CD4-positive, alpha-beta T cell treated with Interleukin-17A for 4 hours (primary cell): ENCODE measurements at regions not wholly inside any gene's neighbourhood (a gene's known extent, or its start where the extent isn't known, plus 50 kb on each side); places are given as distances from the start of the nearest gene placed in this dataset.
"Not testable (repeated sequence)": the region's sequence is repeated elsewhere in the genome, so short reads cannot be mapped to it uniquely, and the experiment has no call there.

Experiments used
- DNase-seq: peaks from one replicate; pipeline ENCODE4 v3.0.0-alpha.2; 2020; ENCODE audit warnings: mixed read lengths

DNA sequence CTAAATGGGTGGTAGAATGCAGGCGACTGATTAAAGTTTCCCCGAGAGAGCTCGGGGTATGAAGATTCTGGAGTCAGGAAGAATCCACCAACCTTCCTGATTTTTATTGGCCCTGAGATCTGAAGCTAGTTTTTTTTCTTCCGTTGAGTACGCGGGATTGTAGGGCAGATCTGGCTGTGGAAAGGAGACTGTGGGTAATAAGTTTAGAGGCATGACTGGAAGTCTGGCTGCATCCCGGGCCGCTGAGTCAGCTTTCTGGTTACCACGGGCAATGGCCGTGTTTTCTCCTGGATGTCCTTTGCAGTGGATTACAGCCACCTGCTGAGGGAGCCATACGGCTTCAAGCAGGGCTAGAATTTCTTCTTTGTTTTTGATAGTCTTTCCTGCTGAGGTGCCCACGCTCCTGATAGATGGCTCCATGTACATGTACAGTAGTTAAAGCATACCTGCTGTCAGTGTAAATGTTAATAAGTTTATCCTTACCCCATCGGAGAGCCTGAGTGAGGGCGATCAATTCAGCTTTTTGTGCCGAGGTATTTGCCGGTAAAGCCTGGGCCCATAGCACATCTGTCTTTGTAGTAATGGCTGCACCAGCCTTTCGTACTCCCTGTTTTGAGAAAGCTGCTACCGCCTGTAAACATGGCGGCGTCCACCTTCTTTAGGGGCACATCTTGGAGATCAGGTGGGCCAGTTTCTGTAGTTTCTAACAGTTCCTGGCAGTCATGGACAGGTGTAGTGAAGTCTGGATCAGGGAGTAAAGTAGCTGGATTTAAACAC lies 154.0 kb downstream of the TRIM27 start:
- no peak for DNase-seq

DNA sequence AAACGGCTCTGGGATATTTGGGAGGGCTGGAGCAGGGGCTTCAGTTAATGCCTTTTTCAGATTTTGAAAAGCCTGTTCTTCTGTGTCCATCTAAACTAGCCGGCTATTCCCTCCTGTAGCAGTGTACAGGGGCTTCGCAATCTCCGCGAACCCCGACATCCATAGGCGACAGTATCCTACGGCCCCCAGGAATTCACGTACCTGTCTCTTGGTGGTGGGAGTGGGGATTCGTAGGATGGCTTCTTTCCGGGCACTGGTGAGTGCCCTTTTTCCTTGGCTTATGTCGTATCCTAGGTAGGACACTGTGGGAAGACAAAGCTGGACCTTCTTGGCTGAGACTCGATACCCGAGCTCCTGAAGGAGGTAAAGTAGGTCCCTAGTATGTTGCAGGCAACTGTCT lies 153.1 kb downstream of the TRIM27 start:
- DNase-seq = no peak

DNA sequence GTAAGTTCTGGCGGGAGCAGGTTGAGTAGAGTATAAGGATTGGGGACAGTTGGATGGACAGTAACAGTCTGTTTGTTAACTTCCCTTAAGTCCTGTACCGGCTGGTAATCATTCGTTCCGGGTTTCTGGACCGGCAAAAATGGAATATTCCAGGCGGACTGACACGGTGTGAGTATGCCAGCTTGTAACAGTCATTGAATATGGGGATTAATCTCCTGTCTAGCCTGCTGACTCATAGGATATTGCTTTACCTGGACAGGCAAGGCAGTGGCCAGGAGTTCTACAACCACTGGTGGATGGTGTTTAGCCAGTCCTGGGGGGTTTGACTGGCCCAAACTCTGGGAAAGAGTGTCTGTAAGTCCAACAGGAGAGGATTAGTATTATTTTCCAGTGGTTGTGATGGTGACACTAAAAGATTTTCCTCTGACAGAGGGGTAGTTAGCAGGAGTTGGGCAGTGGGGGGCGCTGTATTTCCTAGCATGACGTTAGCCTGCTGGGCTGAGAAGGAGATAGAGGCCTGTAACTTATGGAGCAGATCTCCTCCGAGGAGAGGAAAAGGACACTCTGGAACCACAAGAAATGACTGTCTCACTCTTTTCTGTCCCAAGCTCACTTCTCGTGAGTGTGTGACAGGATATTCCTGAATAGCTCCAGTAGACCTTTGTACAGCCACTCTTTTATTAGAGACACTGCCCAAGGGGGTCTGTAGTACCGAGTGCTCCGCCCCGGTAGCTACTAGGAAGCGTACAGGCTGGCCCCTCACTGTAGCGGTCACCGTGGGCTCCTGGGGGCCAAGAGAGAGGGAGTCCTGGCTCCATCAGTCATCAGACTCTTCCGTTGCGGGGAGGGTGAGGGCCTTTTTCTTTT lies 152.2 kb downstream of the TRIM27 start:
- DNase-seq = no peak

DNA sequence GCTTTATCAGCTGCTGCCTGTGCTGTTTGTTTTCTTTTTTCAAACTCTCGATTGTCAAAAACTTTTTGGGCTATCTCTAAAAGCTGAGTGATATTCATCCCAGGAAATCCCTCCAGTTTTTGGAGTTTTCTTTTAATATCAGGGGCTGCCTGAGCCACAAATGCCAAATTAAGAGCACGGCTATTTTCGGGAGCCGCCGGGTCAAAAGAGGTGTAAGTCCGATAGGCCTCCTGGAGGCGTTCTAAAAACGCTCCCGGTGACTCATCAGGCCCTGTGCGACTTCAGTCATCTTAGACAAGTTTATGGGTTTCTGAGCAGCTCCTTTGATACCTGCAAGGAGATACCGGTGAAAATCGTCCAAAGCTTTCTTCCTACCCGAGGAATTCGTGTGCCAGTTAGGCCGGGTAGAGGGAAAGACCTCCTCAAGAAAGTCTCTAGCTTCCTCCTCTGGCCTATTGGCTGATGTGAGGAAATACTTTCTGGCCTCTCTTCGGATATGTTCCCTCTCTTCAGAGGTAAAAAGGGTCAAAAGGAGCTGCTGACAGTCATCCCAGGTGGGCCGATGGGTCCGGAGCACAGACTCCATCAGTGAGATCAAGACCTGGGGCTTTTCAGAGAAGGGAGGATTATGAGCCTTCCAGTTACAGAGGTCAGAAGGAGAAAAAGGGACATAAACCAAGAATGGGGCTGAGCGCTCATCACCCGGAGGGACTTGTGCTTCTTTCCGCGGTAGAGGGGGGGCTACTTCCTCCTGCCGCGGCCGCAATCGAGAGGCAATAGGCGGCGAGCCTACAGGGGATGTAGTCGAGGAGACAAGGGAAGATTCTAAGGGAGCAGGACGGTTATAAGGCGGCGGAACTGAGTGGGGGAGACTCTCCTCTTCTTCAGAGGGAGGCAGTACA lies 151.1 kb downstream of the TRIM27 start:
- no peak for DNase-seq

DNA sequence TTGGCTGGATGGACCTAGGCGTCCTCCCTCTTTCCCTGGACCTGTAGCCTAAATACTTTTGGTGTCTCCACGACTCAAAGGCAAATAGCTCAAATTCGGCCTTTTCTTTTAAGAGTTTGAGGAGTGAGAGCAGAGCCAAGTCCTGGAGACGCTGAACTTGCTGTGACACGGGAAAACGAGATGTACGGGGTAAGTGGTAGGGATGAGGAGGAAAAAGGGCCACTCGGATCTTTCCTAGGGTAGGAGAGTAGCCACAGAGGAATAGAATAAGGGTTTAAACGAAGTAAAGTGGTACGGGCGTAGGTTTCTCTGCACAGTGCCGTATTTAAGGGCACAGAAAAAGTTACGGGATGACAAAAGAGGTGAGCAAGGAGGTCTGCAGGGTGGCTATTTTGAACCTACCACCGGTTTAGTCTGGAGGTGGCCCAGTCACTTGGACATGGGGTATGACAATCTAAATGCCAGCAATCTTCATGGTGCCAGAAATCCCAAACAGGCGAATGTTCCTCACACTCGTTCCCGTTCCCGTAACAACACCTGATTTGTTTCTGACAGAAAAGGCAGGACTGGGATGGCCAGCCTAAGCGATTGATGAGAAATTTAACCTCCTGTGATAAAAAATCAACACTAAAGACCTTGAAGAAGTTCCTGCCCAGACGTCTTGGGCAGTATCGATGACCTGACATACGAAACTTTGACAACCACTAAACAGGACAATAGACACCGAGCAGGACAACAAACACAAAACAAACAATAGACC lies 149.3 kb downstream of the TRIM27 start:
- DNase-seq = no peak

DNA sequence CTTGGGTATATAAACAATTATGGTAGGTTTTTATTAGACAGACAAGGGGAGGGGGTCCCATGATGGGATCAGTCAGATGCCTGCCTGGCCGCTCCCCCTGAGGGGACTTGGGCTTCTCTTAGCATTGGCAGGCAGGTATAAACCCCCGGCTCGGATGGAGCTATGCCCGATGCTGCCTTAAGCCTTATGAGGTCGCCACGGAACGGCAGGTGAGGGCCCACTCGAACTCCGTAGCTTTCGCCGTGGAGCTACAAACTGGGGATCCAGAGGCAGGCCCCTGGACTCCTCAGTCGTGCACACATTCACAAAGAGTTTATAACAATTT lies 148.8 kb downstream of the TRIM27 start:
- DNase-seq = no peak

DNA sequence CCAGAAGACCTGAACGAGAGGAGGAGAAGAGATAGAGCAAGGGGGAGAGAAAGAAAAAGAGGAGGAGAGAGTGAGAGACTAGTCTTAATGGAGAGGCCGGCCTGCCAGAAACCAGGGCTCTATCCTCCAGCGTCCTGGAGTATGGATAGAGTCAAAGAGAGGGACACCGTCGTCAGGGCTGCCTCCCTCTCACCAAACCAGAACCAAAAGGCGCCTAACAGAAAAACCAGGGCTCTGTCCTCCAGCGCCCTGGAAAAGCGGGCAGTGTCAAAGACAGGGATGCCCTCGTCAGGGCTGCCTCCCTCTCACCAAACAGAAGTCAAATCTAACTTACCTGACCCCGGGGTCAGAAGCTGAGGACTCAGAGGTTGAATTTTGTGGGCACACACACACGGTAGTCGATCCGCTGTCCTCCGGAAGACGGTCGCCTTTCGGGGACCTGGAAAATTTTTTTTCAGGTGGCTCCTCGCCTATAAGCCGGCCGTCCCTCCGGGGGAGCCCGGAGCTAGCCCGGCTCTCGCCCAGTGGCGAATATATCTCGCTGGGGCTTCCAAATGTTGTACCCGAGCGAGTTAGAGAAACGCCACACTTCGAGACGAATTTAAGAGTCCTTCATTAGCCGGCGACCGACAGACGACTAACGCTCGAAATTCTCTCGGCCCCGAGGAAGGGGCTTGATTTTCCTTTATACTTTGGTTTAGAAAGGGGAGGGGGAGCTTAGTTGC lies 148.2 kb downstream of the TRIM27 start:
- DNase-seq = no peak

DNA sequence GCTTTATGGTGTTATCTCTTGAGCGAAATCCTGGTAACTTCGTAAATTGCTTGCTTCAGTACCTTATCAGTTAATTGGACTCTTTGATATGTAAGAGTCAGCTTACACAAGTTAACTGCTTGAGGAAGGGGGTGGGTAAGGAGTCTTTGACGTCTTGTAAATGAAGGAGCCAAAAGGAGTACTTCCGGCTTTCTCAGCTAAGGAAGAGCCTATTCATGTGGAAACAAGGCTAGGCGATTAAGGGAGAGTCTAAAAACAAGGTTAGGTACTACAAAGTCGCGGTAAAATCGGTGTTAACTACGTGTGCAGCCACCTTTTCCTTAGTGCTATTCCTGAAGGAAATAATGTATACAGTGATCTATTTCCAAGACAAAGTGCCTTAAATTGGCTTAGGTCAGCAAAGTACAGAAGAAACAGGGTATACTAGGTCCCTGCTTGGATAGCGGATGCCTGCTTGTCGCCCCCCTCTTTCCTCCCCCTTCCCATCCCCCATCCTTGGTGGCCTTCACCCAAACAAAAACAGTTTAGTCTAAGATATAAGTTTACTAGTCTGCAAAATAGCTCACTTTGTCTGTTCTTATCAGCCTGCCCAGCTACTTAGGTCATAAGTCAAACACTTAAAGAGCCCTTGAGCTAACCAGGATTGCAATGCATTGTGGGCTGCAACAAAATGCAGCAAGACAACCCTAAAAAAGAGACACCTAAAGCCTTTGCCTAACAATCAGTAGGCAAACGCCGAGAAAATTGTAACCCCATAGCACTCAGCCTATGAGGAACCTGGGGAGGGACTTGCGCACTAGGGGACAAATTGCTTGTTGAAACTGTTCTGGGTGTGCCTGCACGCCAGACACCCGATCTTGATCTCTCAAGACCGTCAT lies 147.3 kb downstream of the TRIM27 start:
- no peak for DNase-seq

DNA sequence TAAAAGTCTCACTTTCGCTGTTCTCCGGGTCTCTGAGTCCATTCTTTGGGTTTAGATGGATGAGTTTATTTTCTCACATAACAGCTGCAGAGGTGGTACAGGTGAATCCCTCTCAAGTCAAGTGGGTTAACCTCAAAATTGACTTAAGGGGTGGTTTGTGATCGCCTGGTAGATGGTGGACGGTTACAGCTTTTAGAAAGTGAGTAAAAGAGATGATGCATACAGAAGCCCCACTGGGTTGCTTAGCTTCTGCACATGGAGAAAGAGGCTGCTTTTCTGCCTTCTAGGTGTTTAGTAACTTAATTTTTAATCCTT lies 146.7 kb downstream of the TRIM27 start:
- DNase-seq = no peak

DNA sequence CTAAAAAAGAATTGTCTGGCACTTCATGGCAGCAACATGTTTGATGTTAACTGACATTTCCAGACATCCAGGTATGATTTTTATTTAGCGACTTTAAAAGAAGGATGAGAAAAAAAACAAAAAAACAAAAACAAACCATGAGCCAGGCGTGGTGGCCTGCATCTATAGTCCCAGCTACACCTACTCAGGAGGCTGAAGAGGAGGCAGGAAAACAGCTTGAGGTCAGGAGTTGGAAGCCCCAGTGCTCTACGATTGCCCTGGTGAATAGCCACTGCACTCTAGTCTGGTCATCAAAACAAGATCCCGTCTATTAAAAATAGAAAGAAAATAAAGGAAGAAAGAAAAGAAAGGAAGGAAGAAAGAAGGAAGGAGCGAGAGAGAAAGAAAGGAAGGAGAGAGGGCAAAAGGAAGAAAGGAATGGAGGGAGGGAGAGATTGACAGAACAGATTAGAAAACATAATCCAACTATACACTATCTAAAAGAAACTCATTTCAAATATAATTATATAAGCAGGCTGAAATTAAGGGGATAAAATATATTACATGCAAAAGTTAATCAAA lies 141.6 kb downstream of the TRIM27 start:
- no peak for DNase-seq

DNA sequence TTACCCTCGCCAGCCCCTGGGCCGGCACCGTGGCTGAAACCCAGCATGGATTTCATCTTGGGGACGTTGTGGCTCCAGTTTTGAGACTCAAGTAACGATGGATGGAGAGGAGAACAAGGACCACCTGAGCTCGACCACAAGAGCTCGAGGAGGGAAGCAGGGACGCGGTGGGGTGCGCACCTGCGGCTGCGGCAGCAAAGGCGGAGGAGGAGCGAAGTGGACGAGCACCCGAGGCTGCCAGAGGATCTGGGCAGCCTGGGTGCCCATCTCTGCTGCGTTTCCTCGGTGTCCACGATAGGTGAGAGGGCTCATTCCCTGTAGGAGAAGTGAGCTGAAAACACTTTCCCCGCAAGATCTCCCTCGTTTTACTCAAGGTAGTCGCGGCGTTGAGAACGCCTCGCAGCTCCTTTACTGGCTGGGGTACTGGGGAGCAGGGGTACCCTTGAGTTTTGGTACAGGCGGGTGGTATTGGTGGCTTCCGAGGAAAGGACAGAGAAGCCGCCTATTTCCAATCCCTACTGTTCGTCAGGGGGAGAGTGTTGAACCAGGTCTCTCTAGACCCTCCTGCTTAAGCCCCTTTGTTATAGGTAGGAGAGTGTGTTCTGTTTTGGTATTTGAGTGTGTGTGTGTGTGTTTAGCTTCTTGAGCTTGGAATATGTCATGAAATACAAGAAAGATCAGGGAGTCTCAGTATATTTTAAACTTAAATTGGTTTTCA lies 137.7 kb downstream of the TRIM27 start:
- no peak for DNase-seq

DNA sequence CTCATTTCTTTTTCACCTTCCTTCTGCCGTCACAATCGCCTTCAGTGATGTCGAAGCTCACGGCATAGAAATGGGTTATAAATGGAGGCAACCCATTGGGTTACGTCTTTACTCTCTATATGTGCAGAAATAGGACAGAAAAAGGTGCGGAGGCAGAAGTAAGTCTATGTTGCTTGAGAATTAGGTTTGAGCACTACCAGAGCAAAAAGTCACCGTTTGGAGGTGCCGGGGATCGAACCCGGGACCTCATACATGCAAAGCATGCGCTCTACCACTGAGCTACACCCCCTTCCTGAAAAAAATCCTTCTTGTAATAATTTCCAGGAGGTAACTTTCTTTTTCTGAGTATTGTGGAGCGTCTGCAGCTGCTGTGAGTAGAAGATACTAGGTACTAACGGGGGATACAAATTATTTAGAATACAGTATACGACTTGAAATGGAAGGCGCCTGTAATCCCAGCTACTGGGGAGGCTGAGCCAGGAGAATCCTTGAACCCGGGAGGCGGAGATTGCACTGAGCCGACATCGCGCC lies 134.2 kb downstream of the TRIM27 start:
- no peak for DNase-seq

DNA sequence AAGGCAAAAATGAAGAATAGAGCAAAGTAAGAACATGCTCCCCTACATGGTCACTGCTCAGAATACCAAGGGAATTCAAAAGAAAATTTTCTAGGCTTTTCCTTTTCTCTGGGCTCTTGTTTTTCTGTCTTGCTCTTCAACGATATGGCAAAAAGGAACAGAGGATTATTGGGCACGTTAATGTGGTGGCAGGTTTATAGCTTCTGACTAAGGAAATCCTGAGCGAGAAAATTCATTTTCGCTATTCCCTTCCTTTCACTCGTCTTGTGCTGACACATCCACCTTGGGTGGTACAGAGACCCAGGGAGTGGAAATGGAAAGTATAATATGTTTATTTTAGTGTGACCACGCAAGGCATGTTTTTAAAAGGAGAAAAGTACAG lies 132.8 kb downstream of the TRIM27 start:
- DNase-seq = no peak

DNA sequence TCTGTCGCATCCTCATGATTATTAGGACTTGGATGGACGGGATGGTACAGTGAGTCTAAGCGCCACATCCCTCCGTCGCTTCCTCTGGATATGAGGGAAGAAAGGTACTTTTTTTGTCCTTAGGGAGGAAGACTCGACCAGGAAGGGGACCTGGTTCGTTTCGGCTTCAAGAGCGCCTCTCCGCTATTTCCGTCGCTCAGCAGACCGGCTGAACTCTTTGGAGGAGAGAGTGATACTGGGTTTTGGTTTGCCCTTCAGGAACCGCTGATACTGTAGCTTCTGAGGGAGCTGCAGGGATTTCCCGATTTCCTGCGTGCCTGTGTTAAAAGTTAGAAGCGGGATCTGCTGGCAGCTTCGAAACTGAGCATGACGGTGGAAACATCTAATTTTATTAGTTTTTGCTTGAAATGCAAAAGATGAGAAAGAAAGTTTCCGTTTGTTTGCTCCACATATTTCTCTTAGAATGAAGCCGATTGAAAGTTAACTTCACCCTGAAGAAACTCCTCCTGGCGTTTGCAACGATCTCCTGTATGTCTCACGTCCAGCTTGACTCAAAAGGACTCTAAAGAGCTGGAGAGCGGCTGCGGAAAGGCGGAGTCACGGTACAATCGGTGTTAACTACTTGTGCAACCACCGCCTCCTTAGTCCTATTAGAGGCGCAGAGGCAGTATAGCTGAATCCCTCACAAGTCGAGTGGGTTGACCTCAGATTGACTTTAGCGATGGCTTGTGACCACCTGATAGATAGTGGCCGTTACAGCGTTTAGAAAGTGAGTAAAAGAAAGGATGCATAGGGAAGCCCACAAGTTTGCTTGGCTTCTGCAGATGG lies 129.4 kb downstream of the TRIM27 start:
- DNase-seq = no peak

DNA sequence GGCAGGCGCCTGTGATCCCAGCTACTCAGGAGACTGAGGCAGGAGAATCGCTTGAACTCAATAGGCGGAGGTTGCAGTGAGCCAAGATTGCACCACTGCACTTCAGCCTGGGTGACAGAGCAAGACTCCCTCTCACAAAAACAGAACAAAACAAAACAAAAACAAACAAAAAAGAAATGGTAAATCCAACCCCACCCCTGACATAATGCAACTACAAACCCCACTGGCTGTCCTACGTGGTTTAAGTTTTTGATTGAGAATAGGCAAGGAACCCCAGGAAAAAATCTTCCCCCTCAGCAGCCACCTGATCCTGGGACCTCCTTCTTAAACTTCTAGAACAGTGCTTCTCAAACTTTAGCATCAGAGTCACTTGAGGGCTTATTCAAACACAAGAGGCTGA lies 123.1 kb downstream of the TRIM27 start:
- DNase-seq = not testable (repeated sequence)

DNA sequence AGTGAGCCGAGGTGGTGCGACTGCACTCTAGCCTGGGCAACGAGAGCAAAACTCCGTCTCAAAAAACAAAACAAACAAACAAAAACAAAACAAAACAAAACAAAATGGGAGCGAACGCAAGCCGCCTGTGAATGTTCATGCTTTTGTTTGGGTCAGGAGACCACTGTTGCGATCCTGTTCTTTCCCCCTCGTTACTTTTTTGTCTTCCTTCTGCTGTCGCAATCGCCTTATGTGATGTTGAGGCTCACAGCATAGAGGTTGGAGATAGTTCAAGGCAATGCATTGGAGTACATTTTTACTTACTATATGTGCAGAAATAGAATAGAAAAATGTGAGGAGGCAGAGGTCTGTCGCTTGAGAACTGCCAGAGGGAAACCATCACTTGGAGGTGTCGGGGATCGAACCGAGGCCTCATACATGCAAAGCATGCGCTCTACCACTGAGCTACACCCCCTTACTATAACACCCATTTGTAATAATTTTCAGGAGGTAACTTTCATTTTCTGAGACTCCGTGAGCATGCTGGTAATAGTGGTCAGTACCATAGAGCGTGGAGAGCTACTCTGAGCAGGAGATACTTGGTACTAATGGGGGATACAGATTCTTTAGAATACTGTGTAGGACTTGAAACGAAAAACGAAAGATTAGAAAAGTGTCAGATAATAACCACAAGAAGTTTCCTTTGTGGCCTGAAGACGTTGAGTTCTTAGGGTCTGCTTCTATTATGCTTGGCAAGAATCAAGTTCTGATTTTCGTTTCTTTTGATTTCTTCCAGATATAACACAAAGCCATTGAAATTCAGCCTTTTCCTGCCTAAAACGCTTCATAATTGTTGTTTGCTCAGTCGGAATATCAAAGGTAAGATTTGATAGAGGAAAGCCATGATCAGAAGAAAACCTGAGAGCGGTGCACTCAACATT lies 121.1 kb downstream of the TRIM27 start:
- no peak for DNase-seq

DNA sequence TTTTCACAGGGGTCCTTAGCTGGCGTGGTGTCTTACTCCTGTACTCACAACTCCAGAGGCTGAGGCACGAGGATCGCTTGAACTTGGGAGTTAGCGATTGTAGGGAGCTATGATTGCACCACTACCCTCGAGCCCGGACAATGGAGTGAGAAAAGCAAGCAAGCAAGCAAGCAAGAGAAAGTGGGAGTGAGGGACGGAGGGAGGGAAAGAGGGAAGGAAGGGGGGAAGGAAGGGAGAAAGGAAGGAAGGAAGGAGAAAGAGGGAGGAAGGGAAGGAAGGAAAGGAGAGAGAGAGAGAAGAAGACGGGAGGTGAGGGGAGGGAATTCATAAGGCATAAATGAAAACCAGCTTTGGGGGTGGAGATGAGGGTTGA lies 120.5 kb downstream of the TRIM27 start:
- no peak for DNase-seq
